MCF 10A (cell line): ENCODE measurements at regions not wholly inside any gene's neighbourhood (a gene's known extent, or its start where the extent isn't known, plus 50 kb on each side); places are given as distances from the start of the nearest gene placed in this dataset.

Experiments
- BruUV-seq: library from RNA; stranded (reverse); fragments of 400-500 nt; replicated peaks from 2 replicates; lab custom pipeline; 2021; lab: Mats Ljungman, UMichigan
- CTCF ChIA-PET: fragments of 300-600 bp; sonication (Branson Sonifier 250); formaldehyde crosslinking; extraction: SDS; loops from one replicate; lab custom pipeline; 2021; ENCODE audit warnings: antibody characterized with exemption, inconsistent platforms; lab: Yijun Ruan, JAX
- POLR2A ChIA-PET: fragments of 300-600, 350-650 bp; sonication (Branson Sonifier 250); formaldehyde crosslinking; extraction: SDS; loops from one replicate; lab custom pipeline; 2020; ENCODE audit warnings: antibody characterized with exemption, inconsistent platforms; lab: Yijun Ruan, JAX
- DNase-seq: peaks from one replicate; pipeline ENCODE4 v3.0.0-alpha.2; 2018; ENCODE audit not compliant: unreplicated experiment
- H3K27ac Mint-ChIP-seq: one replicate; pipeline ENCODE4 v1.8.0; 2022; ENCODE audit warnings: mild to moderate bottlenecking, low read depth, mixed read lengths; ENCODE audit not compliant: unreplicated experiment
- H3K27me3 Mint-ChIP-seq: one replicate; pipeline ENCODE4 v1.8.0; 2022; ENCODE audit warnings: mixed read lengths; ENCODE audit not compliant: insufficient read depth, unreplicated experiment
- H3K36me3 Mint-ChIP-seq: one replicate; pipeline ENCODE4 v1.8.0; 2022; ENCODE audit warnings: mild to moderate bottlenecking, moderate library complexity, mixed read lengths; ENCODE audit not compliant: insufficient read depth, unreplicated experiment
- H3K4me1 Mint-ChIP-seq: one replicate; pipeline ENCODE4 v1.8.0; 2022; ENCODE audit warnings: mixed read lengths; ENCODE audit not compliant: insufficient read depth, unreplicated experiment
- H3K4me3 Mint-ChIP-seq: one replicate; pipeline ENCODE4 v1.8.0; 2022; ENCODE audit warnings: mild to moderate bottlenecking, moderate library complexity, mixed read lengths; ENCODE audit not compliant: unreplicated experiment
- H3K9me3 Mint-ChIP-seq: one replicate; pipeline ENCODE4 v1.8.0; 2022; ENCODE audit warnings: mixed read lengths; ENCODE audit not compliant: unreplicated experiment
- CTCF ChIP-seq: fragments of 200-600 bp; IDR thresholded peaks from one replicate; pipeline ENCODE4 v1.8.0; 2022; ENCODE audit warnings: antibody characterized with exemption, mild to moderate bottlenecking; ENCODE audit not compliant: unreplicated experiment
- intact Hi-C: fragments of 100-400 bp; cut with micrococcal nuclease; formaldehyde crosslinking; loops from 2 replicates; pipeline ENCODE4 v1.14.1; 2022

GRCh38 chr10:126841341-126841895, 63.8 kb upstream of the DOCK1 start:
- no peak overlapping the region for H3K4me3 Mint-ChIP-seq
- peaks cover 2% of the 10 kb centered on the region for H3K27me3 Mint-ChIP-seq
- POLR2A ChIA-PET, result no interaction called here
- TF ChIP-seq CTCF, result no peak
- H3K4me1 Mint-ChIP-seq, result no peaks in the 10 kb centered on the region
- DNase-seq, result no peak
- CTCF ChIA-PET, result interaction anchor here (0.7 kb wide), 1 partner anchor 838 kb away, joined by 3 read pairs; no protein-coding TSS in a partner anchor
- H3K27ac Mint-ChIP-seq, result no peak overlapping the region
- peaks cover 5% of the 10 kb centered on the region for H3K36me3 Mint-ChIP-seq
- intact Hi-C loops, result no loop called here
- no TSS peak for BruUV-seq
- H3K9me3 Mint-ChIP-seq, result no peaks in the 10 kb centered on the region

GRCh38 chr10:126842356-126842755, 62.9 kb upstream of the DOCK1 start:
- H3K27ac Mint-ChIP-seq, result no peak overlapping the region
- no peak overlapping the region for H3K4me3 Mint-ChIP-seq
- peaks cover 5% of the 10 kb centered on the region for H3K36me3 Mint-ChIP-seq
- intact Hi-C loops, result no loop called here
- no peaks in the 10 kb centered on the region for H3K4me1 Mint-ChIP-seq
- no peaks in the 10 kb centered on the region for H3K9me3 Mint-ChIP-seq
- no peak for TF ChIP-seq CTCF
- no TSS peak for BruUV-seq
- ChIA-PET CTCF (no interaction called here), POLR2A (no interaction called here)
- H3K27me3 Mint-ChIP-seq, result peaks cover 10% of the 10 kb centered on the region
- no peak for DNase-seq

GRCh38 chr10:126842836-126843235, 62.4 kb upstream of the DOCK1 start:
- POLR2A ChIA-PET, result no interaction called here
- no peaks in the 10 kb centered on the region for H3K4me1 Mint-ChIP-seq

GRCh38 chr10:126843299-126843934, 61.8 kb upstream of the DOCK1 start:
- DNase-seq, result no peak
- intact Hi-C loops, result no loop called here
- Mint-ChIP-seq H3K9me3 (no peaks in the 10 kb centered on the region), H3K4me1 (no peaks in the 10 kb centered on the region), H3K4me3 (no peak overlapping the region), H3K27ac (no peak overlapping the region), H3K36me3 (peaks cover 5% of the 10 kb centered on the region), H3K27me3 (peaks cover 10% of the 10 kb centered on the region)
- ChIA-PET CTCF (no interaction called here), POLR2A (no interaction called here)
- BruUV-seq, result no TSS peak
- TF ChIP-seq CTCF, result no peak

More at GRCh38 chr10:126842836-126843235, 62.4 kb upstream of the DOCK1 start:
- Mint-ChIP-seq H3K4me3 (no peak overlapping the region), H3K36me3 (peaks cover 5% of the 10 kb centered on the region), H3K9me3 (no peaks in the 10 kb centered on the region), H3K27me3 (peaks cover 10% of the 10 kb centered on the region), H3K27ac (no peak overlapping the region)
- TF ChIP-seq CTCF, result no peak
- DNase-seq, result no peak
- CTCF ChIA-PET, result no interaction called here
- intact Hi-C loops, result no loop called here
- BruUV-seq, result no TSS peak
